ENCODE measurements at regions not wholly inside any gene's neighbourhood (a gene's known extent, or its start where the extent isn't known, plus 50 kb on each side); places are given as distances from the start of the nearest gene placed in this dataset.

- no peak overlapping the region for H2BK15ac ChIP-seq (ENCODE audit: low read length)
- H3K9ac ChIP-seq (replicated peaks in 1 of 4; ENCODE audit: extremely low read depth in 1 of 4, low read depth in 3 of 4, low read length in 3 of 4), result no peak overlapping the region
- POLR2A ChIA-PET (ENCODE audit: partially characterized antibody), result interaction anchor here (2.2 kb wide), 1 partner anchor 127 kb away, joined by 8 read pairs; the partner anchor contains the start of gene GADD45A
- no peak overlapping the region for H3K56ac ChIP-seq (replicated peaks; ENCODE audit: insufficient read length, low read depth, low read length)
- no peak overlapping the region for H3K14ac ChIP-seq (ENCODE audit: insufficient read length)
- no peak overlapping the region for H3K27ac ChIP-seq (ENCODE audit: low read depth, low read length)
- no peak overlapping the region for H2BK20ac ChIP-seq (ENCODE audit: low read length)
- no peak overlapping the region for H3K4me3 ChIP-seq (ENCODE audit: extremely low read depth in 1 of 4, insufficient read depth in 2 of 4, low read depth in 3 of 4, low read length in 4 of 4)
- H4K20me1 ChIP-seq (replicated peaks in 1 of 2; ENCODE audit: control insufficient read depth in 1 of 2, insufficient read depth in 2 of 2, low read length in 2 of 2), result no peaks in the 10 kb centered on the region
- H4K91ac ChIP-seq (replicated peaks; ENCODE audit: insufficient read length, low read length), result no peak overlapping the region
- H3K4ac ChIP-seq (replicated peaks; ENCODE audit: insufficient read length, low read depth, low read length), result no peak overlapping the region
- H2AK5ac ChIP-seq (ENCODE audit: low read depth, low read length), result no peak overlapping the region
- no peak overlapping the region for H2AFZ ChIP-seq (ENCODE audit: low read length)
- WGBS, 2 experiments (ENCODE audit: extremely low coverage in 1 of 2, insufficient coverage in 1 of 2, insufficient read length in 1 of 2, insufficient replicate concordance in 2 of 2, low coverage in 1 of 2, low lambda C conversion rate in 2 of 2, missing lambda C conversion rate in 1 of 2), result 85% methylated on average over 9 of the region's 9 CpGs; no CpG with 5 or more reads in 1 of the 2 experiments
- no peak overlapping the region for H3K23ac ChIP-seq (ENCODE audit: insufficient read length)
- H3K9me3 ChIP-seq (ENCODE audit: insufficient read depth in 2 of 2, low read depth in 1 of 2, low read length in 1 of 2), result no peaks in the 10 kb centered on the region
- no peak overlapping the region for H2BK5ac ChIP-seq (ENCODE audit: low read depth, low read length)
- FAIRE-seq, result no peak
- H3K18ac ChIP-seq (ENCODE audit: extremely low read depth, low read length), result no peak overlapping the region
- no peak overlapping the region for H2BK12ac ChIP-seq (ENCODE audit: low read depth, low read length)
- CTCF ChIA-PET (ENCODE audit: partially characterized antibody), result interaction anchor here (0.6 to 12.6 kb wide), 14 partner anchors 8 to 347 kb away, joined by 3 to 214 read pairs (median 5); no protein-coding TSS in a partner anchor
- H2BK120ac ChIP-seq (replicated peaks; ENCODE audit: low read depth, low read length), result no peak overlapping the region
- H3K4me2 ChIP-seq (ENCODE audit: insufficient read depth in 1 of 2, low read depth in 2 of 2, low read length in 2 of 2), result no peak overlapping the region
- no peak overlapping the region for H4K5ac ChIP-seq (ENCODE audit: insufficient read length, low read depth, low read length)
- no peaks in the 10 kb centered on the region for H3K79me1 ChIP-seq (ENCODE audit: low read depth, low read length)
- peaks cover 0 to 4% (median 1%) of the 10 kb centered on the region in 4 experiments; a peak in 1 of 7 replicates for H3K4me1 ChIP-seq (replicated peaks in 1 of 4; ENCODE audit: control insufficient read depth in 3 of 4, insufficient read depth in 4 of 4, low read length in 3 of 4)
- DNase-seq (ENCODE audit: low read depth in 1 of 2, low spot score in 2 of 2), result no peak
- no peaks in the 10 kb centered on the region for H3K36me3 ChIP-seq (ENCODE audit: control insufficient read depth in 2 of 4, insufficient read depth in 4 of 4, low read length in 3 of 4)
- TF ChIP-seq CBX5 (IDR thresholded peaks at IDR 0.05; ENCODE audit: low read depth, low read length) (no peak), EGR1 (IDR thresholded peaks at IDR 0.05; ENCODE audit: borderline replicate concordance, low read depth, low read length) (no peak), GABPA (IDR thresholded peaks at IDR 0.05; ENCODE audit: borderline replicate concordance, insufficient read depth, low read length) (no peak), TAF7 (optimal IDR thresholded peaks at IDR 0.05; ENCODE audit: borderline replicate concordance, low read depth, low read length) (no peak), KDM1A (IDR thresholded peaks at IDR 0.05; ENCODE audit: borderline replicate concordance, low read length) (peak; percentile 77; the same call in 1 of the 2 replicates)
- H3K27me3 ChIP-seq (replicated peaks in 1 of 4; ENCODE audit: control insufficient read depth in 3 of 4, extremely low read depth in 1 of 4, insufficient read depth in 3 of 4, low read length in 3 of 4), result no peaks in the 10 kb centered on the region
- no peaks in the 10 kb centered on the region for H3K79me2 ChIP-seq (ENCODE audit: control insufficient read depth in 1 of 2, insufficient read depth in 2 of 2, low read length in 2 of 2)
- H3K23me2 ChIP-seq (ENCODE audit: low read depth, low read length), result no peaks in the 10 kb centered on the region
- H4K8ac ChIP-seq (ENCODE audit: extremely low read depth, insufficient read depth, low read length), result no peak overlapping the region
These were observed 126.4 kb upstream of the GADD45A start for GRCh38 chr1:67558449-67559193.

All from H1 (cell line).